Endodermal cell (in vitro differentiated cells): ENCODE measurements at regions not wholly inside any gene's neighbourhood (a gene's known extent, or its start where the extent isn't known, plus 50 kb on each side); places are given as distances from the start of the nearest gene placed in this dataset.

Experiments used
- DNase-seq: peaks from one replicate; pipeline ENCODE4 v3.0.0-alpha.2; 2017
- H3K27ac ChIP-seq: 2 replicates; pipeline ENCODE4 v1.5.1; 2013; ENCODE audit warnings: mild to moderate bottlenecking, low read depth, low read length, moderate library complexity
- H3K27me3 ChIP-seq: 2 replicates; pipeline ENCODE4 v1.6.1; 2013; ENCODE audit warnings: mild to moderate bottlenecking, low read length, moderate library complexity; ENCODE audit not compliant: insufficient read depth, control insufficient read depth, poor library complexity, severe bottlenecking
- H3K36me3 ChIP-seq: 2 replicates; pipeline ENCODE4 v1.7.0; 2013; ENCODE audit warnings: mild to moderate bottlenecking, low read length, moderate library complexity; ENCODE audit not compliant: control insufficient read depth, insufficient read depth
- H3K4me1 ChIP-seq: one replicate; pipeline ENCODE4 v1.7.0; 2013; ENCODE audit warnings: low read length; ENCODE audit not compliant: control insufficient read depth, insufficient read depth
- H3K4me3 ChIP-seq: 2 replicates; pipeline ENCODE4 v1.5.1; 2013; ENCODE audit warnings: mild to moderate bottlenecking, low read length, moderate library complexity
- H3K9ac ChIP-seq: 2 replicates; pipeline ENCODE4 v1.6.1; 2013; ENCODE audit warnings: mild to moderate bottlenecking, low read length, moderate library complexity; ENCODE audit not compliant: poor library complexity, severe bottlenecking; ENCODE audit errors: extremely low read depth
- H3K9me3 ChIP-seq: 2 replicates; pipeline ENCODE4 v1.6.1; 2013; ENCODE audit warnings: mild to moderate bottlenecking, low read length, moderate library complexity; ENCODE audit not compliant: control insufficient read depth
- H3K27ac Mint-ChIP-seq: 2 replicates; pipeline ENCODE4 v1.8.0; 2020; ENCODE audit warnings: mixed read lengths
- H3K27me3 Mint-ChIP-seq: 2 replicates; pipeline ENCODE4 v1.8.0; 2021; ENCODE audit warnings: mild to moderate bottlenecking, mixed read lengths; ENCODE audit not compliant: insufficient read depth
- H3K36me3 Mint-ChIP-seq: 2 replicates; pipeline ENCODE4 v1.8.0; 2020; ENCODE audit warnings: low read depth, mixed read lengths
- H3K4me1 Mint-ChIP-seq: 2 replicates; pipeline ENCODE4 v1.8.0; 2020; ENCODE audit warnings: mixed read lengths
- H3K4me3 Mint-ChIP-seq: 2 replicates; pipeline ENCODE4 v1.8.0; 2020; ENCODE audit warnings: mild to moderate bottlenecking, moderate library complexity, mixed read lengths
- H3K9me3 Mint-ChIP-seq: 2 replicates; pipeline ENCODE4 v1.8.0; 2020; ENCODE audit warnings: mild to moderate bottlenecking, mixed read lengths
- WGBS, 2 experiments: methylation state at CpG; one replicate each; pipeline versions ENCODE4 v1.1.5 to v1.1.7; 2013; ENCODE audit warnings: missing lambda C conversion rate in 2 of 2, mixed read lengths in 1 of 2; ENCODE audit not compliant: insufficient coverage in 1 of 2, insufficient read length in 1 of 2; 5-methylcytosine and 5-hydroxymethylcytosine counted together
- TF ChIP-seq, protein P1 (sequence below): fragments of 200-600 bp; sonication (generic); conservative IDR thresholded peaks from 2 replicates; pipeline ENCODE4 v1.5.0; 2021; ENCODE audit warnings: antibody characterized with exemption, mild to moderate bottlenecking

GRCh38 chr2:195509551-195509950, 147.5 kb upstream of the SLC39A10 start:
- DNase-seq = no peak
- Histone ChIP-seq H3K9ac (no peak overlapping the region), H3K27me3 (peaks cover 65% of the 10 kb centered on the region), H3K9me3 (peaks cover 9% of the 10 kb centered on the region), H3K4me1 (no peaks in the 10 kb centered on the region), H3K36me3 (no peaks in the 10 kb centered on the region), H3K27ac (no peak overlapping the region), H3K4me3 (no peak overlapping the region)
- Mint-ChIP-seq H3K4me1 (peaks cover 12% of the 10 kb centered on the region), H3K27ac (no peak overlapping the region), H3K9me3 (peaks cover 9% of the 10 kb centered on the region), H3K27me3 (peaks cover 43% of the 10 kb centered on the region), H3K36me3 (no peaks in the 10 kb centered on the region), H3K4me3 (no peak overlapping the region)
- WGBS, 2 experiments = 67 to 89% methylated on average over 1 of the region's 1 CpG
- TF ChIP-seq, protein P1, sequence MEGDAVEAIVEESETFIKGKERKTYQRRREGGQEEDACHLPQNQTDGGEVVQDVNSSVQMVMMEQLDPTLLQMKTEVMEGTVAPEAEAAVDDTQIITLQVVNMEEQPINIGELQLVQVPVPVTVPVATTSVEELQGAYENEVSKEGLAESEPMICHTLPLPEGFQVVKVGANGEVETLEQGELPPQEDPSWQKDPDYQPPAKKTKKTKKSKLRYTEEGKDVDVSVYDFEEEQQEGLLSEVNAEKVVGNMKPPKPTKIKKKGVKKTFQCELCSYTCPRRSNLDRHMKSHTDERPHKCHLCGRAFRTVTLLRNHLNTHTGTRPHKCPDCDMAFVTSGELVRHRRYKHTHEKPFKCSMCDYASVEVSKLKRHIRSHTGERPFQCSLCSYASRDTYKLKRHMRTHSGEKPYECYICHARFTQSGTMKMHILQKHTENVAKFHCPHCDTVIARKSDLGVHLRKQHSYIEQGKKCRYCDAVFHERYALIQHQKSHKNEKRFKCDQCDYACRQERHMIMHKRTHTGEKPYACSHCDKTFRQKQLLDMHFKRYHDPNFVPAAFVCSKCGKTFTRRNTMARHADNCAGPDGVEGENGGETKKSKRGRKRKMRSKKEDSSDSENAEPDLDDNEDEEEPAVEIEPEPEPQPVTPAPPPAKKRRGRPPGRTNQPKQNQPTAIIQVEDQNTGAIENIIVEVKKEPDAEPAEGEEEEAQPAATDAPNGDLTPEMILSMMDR = no peak

GRCh38 chr2:195508139-195508455, 148.9 kb upstream of the SLC39A10 start:
- Histone ChIP-seq H3K9ac (no peak overlapping the region), H3K36me3 (no peaks in the 10 kb centered on the region), H3K27ac (no peak overlapping the region), H3K27me3 (peaks cover 58% of the 10 kb centered on the region), H3K4me3 (no peak overlapping the region), H3K9me3 (peaks cover 9% of the 10 kb centered on the region), H3K4me1 (no peaks in the 10 kb centered on the region)
- Mint-ChIP-seq H3K27me3 (peaks cover 39% of the 10 kb centered on the region), H3K27ac (no peak overlapping the region), H3K36me3 (no peaks in the 10 kb centered on the region), H3K4me1 (peaks cover 9% of the 10 kb centered on the region), H3K9me3 (peaks cover 9% of the 10 kb centered on the region), H3K4me3 (no peak overlapping the region)
- TF ChIP-seq, protein P1 = no peak
- no peak for DNase-seq
- 94% methylated on average over 1 of the region's 1 CpG; no CpG with 5 or more reads in 1 of the 2 experiments for WGBS, 2 experiments

DNA sequence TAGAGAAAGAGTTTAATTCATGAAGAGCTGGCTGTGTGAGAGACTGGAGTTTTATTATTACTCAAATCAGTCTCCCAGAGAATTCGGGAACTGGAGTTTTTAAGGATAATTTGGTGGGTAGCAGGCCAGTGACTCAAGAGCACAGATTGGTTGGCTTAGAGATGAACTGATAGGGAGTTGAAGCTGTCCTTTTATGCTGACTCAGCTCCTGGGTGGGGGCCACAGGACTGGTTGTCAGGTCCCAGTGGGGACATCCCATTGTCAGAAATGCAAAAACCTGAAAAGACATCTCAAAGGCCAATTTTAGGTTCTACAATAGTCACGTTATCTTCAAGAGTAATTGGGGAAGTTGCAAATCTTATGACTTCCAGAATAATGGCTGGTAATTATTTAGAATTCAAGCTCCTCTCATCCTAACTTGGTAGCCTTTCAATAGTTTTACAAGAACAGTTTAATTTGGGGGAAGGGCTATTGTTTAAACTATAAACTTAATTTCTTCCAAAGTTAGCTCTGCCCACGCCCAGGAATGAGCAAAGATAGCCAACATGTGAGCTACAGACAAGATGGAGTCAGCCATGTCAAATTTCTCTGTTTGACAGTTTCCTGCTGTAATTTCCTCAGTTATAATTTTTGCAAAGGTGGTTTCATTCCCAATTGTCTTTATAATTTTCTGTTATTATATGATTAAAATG, 149.4 kb upstream of the SLC39A10 start:
- Histone ChIP-seq H3K9ac (no peak overlapping the region), H3K4me1 (no peaks in the 10 kb centered on the region), H3K9me3 (peaks cover 9% of the 10 kb centered on the region), H3K4me3 (no peak overlapping the region), H3K27ac (no peak overlapping the region), H3K27me3 (peaks cover 62% of the 10 kb centered on the region), H3K36me3 (no peaks in the 10 kb centered on the region)
- H3K9me3 Mint-ChIP-seq = peaks cover 9% of the 10 kb centered on the region
- peaks cover 42% of the 10 kb centered on the region for H3K27me3 Mint-ChIP-seq
- H3K27ac Mint-ChIP-seq = no peak overlapping the region
- H3K4me3 Mint-ChIP-seq = no peak overlapping the region
- 90 to 100% methylated on average over 1 to 3 of the region's 3 CpGs for WGBS, 2 experiments
- peaks cover 4% of the 10 kb centered on the region for H3K4me1 Mint-ChIP-seq
- H3K36me3 Mint-ChIP-seq = no peaks in the 10 kb centered on the region
- no peak for DNase-seq
- TF ChIP-seq, protein P1 = no peak
